ENCODE measurements at regions not wholly inside any gene's neighbourhood (a gene's known extent, or its start where the extent isn't known, plus 50 kb on each side); places are given as distances from the start of the nearest gene placed in this dataset.
A peak's percentile ranks its signal among the peaks of the same experiment; 100 is the strongest.
"Not testable (repeated sequence)": the region's sequence is repeated elsewhere in the genome, so short reads cannot be mapped to it uniquely, and the experiment has no call there.

- DNase-seq = no peak
Measured at GRCh38 chr6:67839818-67840217, 795.3 kb upstream of the ADGRB3 start.

GRCh38 chr6:67825201-67825895 lies 809.7 kb upstream of the ADGRB3 start:
- DNase-seq = no peak

GRCh38 chr6:67818322-67818721 lies 816.8 kb upstream of the ADGRB3 start:
- DNase-seq = no peak

GRCh38 chr6:67815623-67816022 lies 819.5 kb upstream of the ADGRB3 start:
- no peak for DNase-seq

GRCh38 chr6:67814262-67814661 lies 820.8 kb upstream of the ADGRB3 start:
- DNase-seq = no peak

- DNase-seq = no peak
Measured at GRCh38 chr6:67812693-67813092, 822.4 kb upstream of the ADGRB3 start.

- no peak for DNase-seq
Measured at GRCh38 chr6:67812125-67812524, 823.0 kb upstream of the ADGRB3 start.

- DNase-seq = no peak
Measured at GRCh38 chr6:67811239-67812037, 823.6 kb upstream of the ADGRB3 start.

GRCh38 chr6:67804808-67805207 lies 830.3 kb upstream of the ADGRB3 start:
- not testable (repeated sequence) for DNase-seq

GRCh38 chr6:67802771-67803170 lies 832.3 kb upstream of the ADGRB3 start:
- peak; percentile 71 for DNase-seq

GRCh38 chr6:67792996-67793395 lies 842.1 kb upstream of the ADGRB3 start:
- DNase-seq = no peak

- no peak for DNase-seq
Measured at GRCh38 chr6:67790569-67790968, 844.5 kb upstream of the ADGRB3 start.

- DNase-seq = not testable (repeated sequence)
Measured at GRCh38 chr6:67787119-67787518, 848.0 kb upstream of the ADGRB3 start.

GRCh38 chr6:67779876-67780275 lies 855.2 kb upstream of the ADGRB3 start:
- DNase-seq = no peak

- DNase-seq = peak; percentile 20
Measured at GRCh38 chr6:67775333-67775732, 859.7 kb upstream of the ADGRB3 start.

- no peak for DNase-seq
Measured at GRCh38 chr6:67768972-67769371, 866.1 kb upstream of the ADGRB3 start.

GRCh38 chr6:67767046-67767822 lies 867.8 kb upstream of the ADGRB3 start:
- not testable (repeated sequence) for DNase-seq

GRCh38 chr6:67766057-67766456 lies 869.0 kb upstream of the ADGRB3 start:
- no peak for DNase-seq

- DNase-seq = no peak
Measured at GRCh38 chr6:67759001-67759400, 876.1 kb upstream of the ADGRB3 start.

- no peak for DNase-seq
Measured at GRCh38 chr6:67757465-67758033, 877.5 kb upstream of the ADGRB3 start.

- DNase-seq = peak; percentile 14
Measured at GRCh38 chr6:67748521-67748920, 886.6 kb upstream of the ADGRB3 start.

GRCh38 chr6:67736816-67737215 lies 898.3 kb upstream of the ADGRB3 start:
- DNase-seq = no peak

GRCh38 chr6:67736161-67736560 lies 898.9 kb upstream of the ADGRB3 start:
- DNase-seq = no peak

All from eye (tissue), 1 donor.